IMR-90 (cell line): ENCODE measurements at regions not wholly inside any gene's neighbourhood (a gene's known extent, or its start where the extent isn't known, plus 50 kb on each side); places are given as distances from the start of the nearest gene placed in this dataset.
A peak's percentile ranks its signal among the peaks of the same experiment; 100 is the strongest.

ENCODE experiments used
- ATAC-seq: fragments of 200-7000 bp; cut with Tn5 transposase; 2 replicates; pipeline ENCODE4 v1.9.1; 2020; ENCODE audit warnings: low read depth, mild to moderate bottlenecking, moderate library complexity
- BruUV-seq: library from RNA; stranded (reverse); fragments of 400-500 nt; replicated peaks from 2 replicates; lab custom pipeline; 2021; lab: Mats Ljungman, UMichigan
- CTCF ChIA-PET: fragments of 300-600 bp; formaldehyde crosslinking; extraction: SDS; loops from one replicate; lab custom pipeline; 2021; ENCODE audit warnings: antibody characterized with exemption; lab: Yijun Ruan, JAX
- POLR2A ChIA-PET: fragments of 300-600 bp; sonication (Branson Sonifier 250); formaldehyde crosslinking; loops from one replicate; lab custom pipeline; 2022; ENCODE audit warnings: antibody characterized with exemption; ENCODE audit not compliant: unreplicated experiment; lab: Charles Lee
- DNase-seq: peaks from one replicate; pipeline ENCODE4 v3.0.0; 2013
- H2AFZ ChIP-seq: replicated peaks from 2 replicates; pipeline ENCODE3; 2013; ENCODE audit warnings: low read length, mild to moderate bottlenecking; ENCODE audit not compliant: poor library complexity
- H2AK5ac ChIP-seq: 2 replicates; pipeline ENCODE4 v1.6.1; 2013; ENCODE audit warnings: low read depth, low read length, inconsistent platforms
- H2AK9ac ChIP-seq: replicated peaks from 2 replicates; pipeline ENCODE3; 2013; ENCODE audit warnings: mild to moderate bottlenecking, low read depth, low read length, moderate library complexity; ENCODE audit not compliant: poor library complexity
- H2BK120ac ChIP-seq: 2 replicates; pipeline ENCODE4 v1.6.1; 2013; ENCODE audit warnings: low read depth, low read length, inconsistent platforms
- H2BK15ac ChIP-seq: 3 replicates; pipeline ENCODE4 v1.6.1; 2013; ENCODE audit warnings: low read depth, low read length, inconsistent platforms
- H2BK20ac ChIP-seq: 2 replicates; pipeline ENCODE4 v1.6.1; 2013; ENCODE audit warnings: low read depth, mild to moderate bottlenecking, inconsistent platforms, low read length, moderate library complexity
- H2BK5ac ChIP-seq: 2 replicates; pipeline ENCODE4 v1.6.1; 2013; ENCODE audit warnings: mild to moderate bottlenecking, low read depth, low read length, inconsistent platforms; ENCODE audit not compliant: poor library complexity, severe bottlenecking
- H3K14ac ChIP-seq: replicated peaks from 2 replicates; pipeline ENCODE4 v1.6.1; 2013; ENCODE audit warnings: low read depth, low read length, inconsistent platforms
- H3K18ac ChIP-seq: 2 replicates; pipeline ENCODE4 v1.6.1; 2013; ENCODE audit warnings: low read depth, low read length, control low read depth
- H3K23ac ChIP-seq: 2 replicates; pipeline ENCODE4 v1.6.1; 2013; ENCODE audit warnings: low read depth, low read length, inconsistent platforms
- H3K27ac ChIP-seq: 2 replicates; pipeline ENCODE4 v1.5.1; 2013; ENCODE audit warnings: mild to moderate bottlenecking, control low read depth, low read length; ENCODE audit not compliant: insufficient read depth
- H3K27me3 ChIP-seq: 2 replicates; pipeline ENCODE4 v1.6.1; 2013; ENCODE audit warnings: low read length; ENCODE audit not compliant: control insufficient read depth, insufficient read depth
- H3K36me3 ChIP-seq: 2 replicates; pipeline ENCODE4 v1.6.1; 2013; ENCODE audit warnings: low read length, mixed read lengths; ENCODE audit not compliant: control insufficient read depth, insufficient read depth
- H3K4ac ChIP-seq: 2 replicates; pipeline ENCODE4 v1.6.1; 2013; ENCODE audit warnings: low read depth, low read length, inconsistent platforms
- H3K4me1 ChIP-seq: 2 replicates; pipeline ENCODE4 v1.6.1; 2013; ENCODE audit warnings: low read length, mixed read lengths; ENCODE audit not compliant: control insufficient read depth, insufficient read depth
- H3K4me2 ChIP-seq: 2 replicates; pipeline ENCODE4 v1.6.1; 2013; ENCODE audit warnings: low read depth, mild to moderate bottlenecking, control low read depth, low read length, moderate library complexity
- H3K4me3 ChIP-seq: 2 replicates; pipeline ENCODE4 v1.5.1; 2013; ENCODE audit warnings: low read depth, mild to moderate bottlenecking, control low read depth, low read length, moderate library complexity; ENCODE audit not compliant: insufficient read depth
- H3K56ac ChIP-seq: 2 replicates; pipeline ENCODE4 v1.6.1; 2013; ENCODE audit warnings: low read length, inconsistent platforms; ENCODE audit not compliant: insufficient read depth; ENCODE audit errors: extremely low read depth
- H3K79me1 ChIP-seq, 2 experiments: 2 replicates each; pipeline ENCODE4 v1.6.1; 2013; ENCODE audit warnings: low read length in 2 of 2, inconsistent platforms in 1 of 2, low read depth in 1 of 2
- H3K9ac ChIP-seq: 2 replicates; pipeline ENCODE4 v1.6.1; 2013; ENCODE audit warnings: low read depth, low read length, control low read depth
- H3K9me1 ChIP-seq: 2 replicates; pipeline ENCODE4 v1.6.1; 2013; ENCODE audit warnings: low read length, inconsistent platforms; ENCODE audit not compliant: insufficient read depth
- H3K9me3 ChIP-seq: 2 replicates; pipeline ENCODE4 v1.6.1; 2013; ENCODE audit warnings: low read length; ENCODE audit not compliant: control insufficient read depth, insufficient read depth
- H4K20me1 ChIP-seq: 2 replicates; pipeline ENCODE4 v1.6.1; 2013; ENCODE audit warnings: low read length, inconsistent platforms; ENCODE audit not compliant: insufficient read depth
- H4K5ac ChIP-seq: 2 replicates; pipeline ENCODE4 v1.6.1; 2013; ENCODE audit warnings: mild to moderate bottlenecking, low read depth, low read length, control low read depth
- H4K8ac ChIP-seq, 2 experiments: 2 replicates each; pipeline ENCODE4 v1.6.1; 2013; ENCODE audit warnings: low read depth in 2 of 2, low read length in 2 of 2, control low read depth in 1 of 2, inconsistent platforms in 1 of 2
- H4K91ac ChIP-seq: 2 replicates; pipeline ENCODE4 v1.6.1; 2013; ENCODE audit warnings: low read depth, low read length, inconsistent platforms; ENCODE audit not compliant: insufficient read depth
- CEBPB ChIP-seq: IDR thresholded peaks from 2 replicates; pipeline ENCODE4 v1.6.1; 2012; ENCODE audit warnings: low read depth, low read length, improper control_type of control experiment
- CHD1 ChIP-seq: IDR thresholded peaks from 2 replicates; pipeline ENCODE4 v1.6.1; 2012; ENCODE audit warnings: low read depth, low read length, improper control_type of control experiment
- MAFK ChIP-seq: IDR thresholded peaks from 2 replicates; pipeline ENCODE4 v1.6.1; 2012; ENCODE audit warnings: low read depth, low read length, improper control_type of control experiment
- MXI1 ChIP-seq: IDR thresholded peaks from 2 replicates; pipeline ENCODE4 v1.6.1; 2012; ENCODE audit warnings: low read depth, mild to moderate bottlenecking, low read length, moderate library complexity, borderline replicate concordance
- RFX5 ChIP-seq: IDR thresholded peaks from 2 replicates; pipeline ENCODE4 v1.8.0; 2012; ENCODE audit warnings: low read depth, mild to moderate bottlenecking, low read length, moderate library complexity
- SMC3 ChIP-seq: fragments of 150-350 bp; IDR thresholded peaks from 2 replicates; pipeline ENCODE4 v1.6.1; 2016; ENCODE audit warnings: low read depth, mild to moderate bottlenecking, antibody characterized with exemption, low read length, moderate library complexity
- WGBS, 2 experiments: methylation state at CpG; one replicate each; pipeline versions ENCODE4 v1.1.5 to v1.1.7; 2013; ENCODE audit warnings: missing lambda C conversion rate in 2 of 2; ENCODE audit not compliant: insufficient read length in 1 of 2; ENCODE audit errors: extremely low coverage in 2 of 2; 5-methylcytosine and 5-hydroxymethylcytosine counted together
- dilution Hi-C: fragments of 300-500 bp; cut with HindIII; formaldehyde crosslinking; loops from one replicate; pipeline ENCODE4 v1.14.3; 2018; ENCODE audit warnings: low sequenced_read_pairs; ENCODE audit not compliant: unreplicated experiment
- in situ Hi-C: fragments of 300-500 bp; cut with MboI; formaldehyde crosslinking; loops from 3 replicates; pipeline ENCODE4 v1.14.3; 2019; ENCODE audit warnings: low sequenced_read_pairs, inconsistent platforms, mixed read lengths
- intact Hi-C: fragments of 100-400 bp; cut with micrococcal nuclease; formaldehyde crosslinking; loops from 2 replicates; pipeline ENCODE4 v1.10.0; 2022
- TF ChIP-seq, protein P1 (sequence below): fragments of 150-350 bp; IDR thresholded peaks from 2 replicates; pipeline ENCODE4 v1.6.1; 2016; ENCODE audit warnings: low read depth, mild to moderate bottlenecking, low read length, moderate library complexity, borderline replicate concordance

DNA sequence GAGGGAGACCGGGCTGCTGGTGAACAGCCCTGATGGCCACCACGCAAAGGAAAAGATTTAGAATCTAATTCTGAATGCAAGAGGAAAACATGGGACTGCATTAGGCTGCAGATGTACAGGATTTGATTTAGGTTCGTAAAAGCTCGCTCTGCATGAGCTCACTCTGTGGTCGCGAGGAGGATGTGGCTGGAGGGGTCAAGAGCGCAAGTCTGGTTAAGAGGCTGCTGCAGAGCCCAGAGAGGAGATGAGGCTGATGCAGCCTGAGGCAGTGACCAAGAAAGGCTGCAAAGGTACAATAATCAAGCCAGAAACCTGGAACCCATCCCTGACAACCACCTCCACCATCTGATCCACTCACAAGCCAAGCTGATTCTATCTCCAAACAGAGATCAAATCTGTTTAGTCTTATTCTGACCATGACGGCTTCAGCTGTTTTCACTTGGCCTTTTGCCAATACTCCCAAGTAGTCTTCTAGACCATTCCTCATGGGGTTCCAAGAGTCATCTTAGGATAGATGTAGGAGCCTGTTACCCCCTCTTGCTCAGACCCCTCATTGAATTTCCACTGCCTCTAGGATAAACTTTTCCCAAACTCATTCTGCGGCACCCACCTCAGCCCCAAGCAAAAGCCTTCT is 58.9 kb upstream of the ARL4C start:
- Histone ChIP-seq H4K91ac (peak overlapping the region; percentile 56; the same call in 1 of the 2 replicates), H2BK15ac (0 out of 3 replicates have a peak overlapping the region, but pooled peaks have one; percentile 2), H4K20me1 (no peaks in the 10 kb centered on the region; the same call in 1 of the 2 replicates), H3K79me1 (peaks cover 0 to 8% of the 10 kb centered on the region in 2 experiments; a peak in 1 of 4 replicates), H3K9me1 (peaks cover 12% of the 10 kb centered on the region), H3K4me2 (no peak overlapping the region), H3K23ac (no peak overlapping the region), H3K9ac (no peak overlapping the region), H3K9me3 (peaks cover 2% of the 10 kb centered on the region; the same call in 1 of the 2 replicates), H3K14ac (peak overlapping the region; percentile 56; the same call in 1 of the 2 replicates), H3K4me3 (no peak overlapping the region), H3K27ac (no peak overlapping the region), H3K56ac (no peak overlapping the region), H3K36me3 (no peaks in the 10 kb centered on the region), H2BK5ac (no peak overlapping the region), H2AK5ac (peak overlapping the region; percentile 54; the same call in 1 of the 2 replicates), H3K4me1 (peaks cover 7% of the 10 kb centered on the region), H3K4ac (peak overlapping the region; percentile 48; the same call in 1 of the 2 replicates), H2BK120ac (peak overlapping the region; percentile 30), H2BK20ac (peak overlapping the region; percentile 39; the same call in 1 of the 2 replicates), H4K8ac (no peak overlapping the region), H2AK9ac (no peak overlapping the region), H3K27me3 (no peaks in the 10 kb centered on the region; the same call in 1 of the 2 replicates), H2AFZ (no peak overlapping the region), H4K5ac (no peak overlapping the region), H3K18ac (no peak overlapping the region; the same call in 1 of the 2 replicates)
- ATAC-seq: no peak
- dilution Hi-C loops (loop anchor here (25.0 kb wide), 1 partner anchor 557 kb away; no protein-coding TSS in a partner anchor), in situ Hi-C loops (loop anchor here (5.0 to 10.0 kb wide), 3 partner anchors 77 to 409 kb away; no protein-coding TSS in a partner anchor), intact Hi-C loops (no loop called here)
- POLR2A ChIA-PET: no interaction called here
- DNase-seq: peak; percentile 48
- CTCF ChIA-PET: interaction anchor here (1.4 kb wide), 2 partner anchors 9 to 560 kb away, joined by 4 to 7 read pairs; no protein-coding TSS in a partner anchor
- 94% methylated on average over 6 of the region's 9 CpGs; no CpG with 5 or more reads in 1 of the 2 experiments for WGBS, 2 experiments
- TF ChIP-seq MAFK (no peak), SMC3 (no peak), CEBPB (no peak), CHD1 (no peak), MXI1 (no peak), RFX5 (no peak)
- TF ChIP-seq, protein P1, sequence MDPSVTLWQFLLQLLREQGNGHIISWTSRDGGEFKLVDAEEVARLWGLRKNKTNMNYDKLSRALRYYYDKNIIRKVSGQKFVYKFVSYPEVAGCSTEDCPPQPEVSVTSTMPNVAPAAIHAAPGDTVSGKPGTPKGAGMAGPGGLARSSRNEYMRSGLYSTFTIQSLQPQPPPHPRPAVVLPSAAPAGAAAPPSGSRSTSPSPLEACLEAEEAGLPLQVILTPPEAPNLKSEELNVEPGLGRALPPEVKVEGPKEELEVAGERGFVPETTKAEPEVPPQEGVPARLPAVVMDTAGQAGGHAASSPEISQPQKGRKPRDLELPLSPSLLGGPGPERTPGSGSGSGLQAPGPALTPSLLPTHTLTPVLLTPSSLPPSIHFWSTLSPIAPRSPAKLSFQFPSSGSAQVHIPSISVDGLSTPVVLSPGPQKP: no peak
- no TSS peak for BruUV-seq
